Nephron (organoid): ENCODE measurements at regions not wholly inside any gene's neighbourhood (a gene's known extent, or its start where the extent isn't known, plus 50 kb on each side); places are given as distances from the start of the nearest gene placed in this dataset.

Experiments
- H3K27ac Mint-ChIP-seq, 3 experiments: 2 replicates each; pipeline ENCODE4 v1.8.0; 2020; ENCODE audit warnings: mixed read lengths in 3 of 3, mild to moderate bottlenecking in 2 of 3, moderate library complexity in 1 of 3
- H3K27me3 Mint-ChIP-seq: 2 replicates; pipeline ENCODE4 v1.8.0; 2021; ENCODE audit warnings: low read depth, mild to moderate bottlenecking, moderate library complexity, mixed read lengths
- H3K36me3 Mint-ChIP-seq: 2 replicates; pipeline ENCODE4 v1.8.0; 2020; ENCODE audit warnings: low read depth, mixed read lengths
- H3K4me1 Mint-ChIP-seq: 2 replicates; pipeline ENCODE4 v1.8.0; 2020; ENCODE audit warnings: mixed read lengths
- H3K4me3 Mint-ChIP-seq, 3 experiments: 2 replicates each; pipeline ENCODE4 v1.8.0; 2020; ENCODE audit warnings: mild to moderate bottlenecking in 3 of 3, mixed read lengths in 3 of 3, moderate library complexity in 2 of 3
- H3K9me3 Mint-ChIP-seq: 2 replicates; pipeline ENCODE4 v1.8.0; 2020; ENCODE audit warnings: mixed read lengths
- TF ChIP-seq, protein P1 (sequence below), 3 experiments: fragments of 200-600 bp; sonication (generic); IDR thresholded peaks; one replicate each; pipeline ENCODE4 v1.5.0; 2021; ENCODE audit warnings: antibody characterized with exemption in 3 of 3; ENCODE audit not compliant: unreplicated experiment in 3 of 3

DNA sequence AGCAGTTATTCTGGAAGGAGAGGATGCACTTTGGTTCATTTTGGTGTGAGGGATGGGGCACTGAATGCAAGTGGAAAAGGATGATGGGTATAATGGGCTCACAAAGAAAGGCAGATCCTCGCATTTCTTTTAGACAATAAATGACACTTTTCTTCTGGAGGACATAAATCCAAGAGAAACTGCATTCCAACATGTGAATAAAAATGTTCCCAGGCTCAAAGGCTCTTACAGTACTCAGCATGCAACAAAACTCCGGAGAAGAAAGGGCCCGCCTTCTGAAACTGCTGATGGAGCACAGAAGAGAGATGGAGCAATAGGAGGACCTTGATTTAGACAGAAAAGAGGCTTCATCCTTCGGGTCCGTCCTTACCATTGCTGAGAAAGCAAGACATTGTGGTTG lies 538.2 kb upstream of the DPP6 start:
- H3K9me3 Mint-ChIP-seq: peaks cover 53% of the 10 kb centered on the region
- H3K4me1 Mint-ChIP-seq: no peaks in the 10 kb centered on the region
- TF ChIP-seq, protein P1, sequence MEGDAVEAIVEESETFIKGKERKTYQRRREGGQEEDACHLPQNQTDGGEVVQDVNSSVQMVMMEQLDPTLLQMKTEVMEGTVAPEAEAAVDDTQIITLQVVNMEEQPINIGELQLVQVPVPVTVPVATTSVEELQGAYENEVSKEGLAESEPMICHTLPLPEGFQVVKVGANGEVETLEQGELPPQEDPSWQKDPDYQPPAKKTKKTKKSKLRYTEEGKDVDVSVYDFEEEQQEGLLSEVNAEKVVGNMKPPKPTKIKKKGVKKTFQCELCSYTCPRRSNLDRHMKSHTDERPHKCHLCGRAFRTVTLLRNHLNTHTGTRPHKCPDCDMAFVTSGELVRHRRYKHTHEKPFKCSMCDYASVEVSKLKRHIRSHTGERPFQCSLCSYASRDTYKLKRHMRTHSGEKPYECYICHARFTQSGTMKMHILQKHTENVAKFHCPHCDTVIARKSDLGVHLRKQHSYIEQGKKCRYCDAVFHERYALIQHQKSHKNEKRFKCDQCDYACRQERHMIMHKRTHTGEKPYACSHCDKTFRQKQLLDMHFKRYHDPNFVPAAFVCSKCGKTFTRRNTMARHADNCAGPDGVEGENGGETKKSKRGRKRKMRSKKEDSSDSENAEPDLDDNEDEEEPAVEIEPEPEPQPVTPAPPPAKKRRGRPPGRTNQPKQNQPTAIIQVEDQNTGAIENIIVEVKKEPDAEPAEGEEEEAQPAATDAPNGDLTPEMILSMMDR (IDR thresholded peaks at IDR 0.05; ENCODE audit: unreplicated experiment in 3 of 3): no peak
- H3K4me3 Mint-ChIP-seq: no peak overlapping the region
- H3K36me3 Mint-ChIP-seq: no peaks in the 10 kb centered on the region
- no peak overlapping the region for H3K27ac Mint-ChIP-seq
- H3K27me3 Mint-ChIP-seq: no peaks in the 10 kb centered on the region

DNA sequence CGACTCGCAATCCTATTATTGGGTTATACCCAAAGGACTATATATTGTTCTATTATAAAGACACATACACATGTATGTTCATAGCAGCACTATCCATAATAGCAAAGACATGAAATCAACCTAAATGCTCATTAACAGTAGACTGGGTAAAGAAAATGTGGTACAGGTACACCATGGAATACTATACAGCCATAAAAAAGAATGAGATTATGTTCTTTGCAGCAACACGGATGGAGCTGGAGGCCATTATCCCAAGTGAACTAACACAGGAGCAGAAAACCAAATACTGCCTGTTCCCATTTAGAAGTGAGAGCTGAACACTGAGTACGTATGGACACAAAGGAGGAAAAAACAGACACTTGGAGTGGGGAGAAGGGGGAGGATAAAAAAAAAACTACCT lies 536.8 kb upstream of the DPP6 start:
- Mint-ChIP-seq H3K27me3 (no peaks in the 10 kb centered on the region), H3K27ac (no peak overlapping the region), H3K9me3 (peaks cover 55% of the 10 kb centered on the region), H3K4me3 (no peak overlapping the region), H3K4me1 (no peaks in the 10 kb centered on the region), H3K36me3 (no peaks in the 10 kb centered on the region)
- TF ChIP-seq, protein P1 (IDR thresholded peaks at IDR 0.05; ENCODE audit: unreplicated experiment in 3 of 3): no peak

DNA sequence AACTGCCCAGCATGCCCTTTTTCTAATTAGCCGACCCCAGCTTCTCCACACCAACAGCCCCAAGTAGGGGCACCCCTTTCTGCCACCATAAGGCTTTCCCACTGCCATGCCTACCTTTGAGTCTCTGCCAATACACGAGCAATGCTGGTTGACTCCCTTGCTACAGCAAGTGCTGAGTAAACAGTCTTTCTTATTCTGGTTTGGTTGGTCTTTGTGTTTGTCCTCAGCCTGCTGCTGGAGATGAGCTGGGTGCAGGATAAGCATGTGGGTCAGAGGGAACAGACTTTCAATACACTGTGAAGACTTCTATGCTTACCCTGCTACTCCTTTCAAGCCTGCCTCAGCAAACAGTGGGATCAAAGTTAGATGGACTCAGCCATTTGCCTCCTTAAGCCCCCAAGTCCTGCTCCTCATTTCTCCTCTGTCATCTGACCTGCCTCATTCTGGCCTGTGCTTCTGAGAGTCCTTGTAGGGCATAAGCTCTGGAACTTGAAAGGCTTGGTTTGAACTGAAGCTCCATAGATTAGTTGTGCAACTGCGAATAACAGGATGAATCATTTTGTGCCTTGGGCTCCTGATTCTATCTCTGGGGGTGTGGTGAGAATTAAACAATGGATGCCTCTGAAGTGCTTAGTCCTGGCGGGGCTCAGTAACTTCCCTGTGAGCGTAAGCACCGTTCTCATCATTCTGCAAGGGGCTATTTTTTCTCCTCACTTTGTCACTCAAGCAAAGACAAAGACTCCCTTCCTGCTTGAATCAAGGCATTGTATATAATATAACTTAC lies 533.8 kb upstream of the DPP6 start:
- no peak overlapping the region for H3K27ac Mint-ChIP-seq
- H3K36me3 Mint-ChIP-seq: no peaks in the 10 kb centered on the region
- H3K27me3 Mint-ChIP-seq: no peaks in the 10 kb centered on the region
- H3K4me3 Mint-ChIP-seq: no peak overlapping the region
- H3K4me1 Mint-ChIP-seq: no peaks in the 10 kb centered on the region
- peaks cover 58% of the 10 kb centered on the region for H3K9me3 Mint-ChIP-seq
- TF ChIP-seq, protein P1 (IDR thresholded peaks at IDR 0.05; ENCODE audit: unreplicated experiment in 3 of 3): no peak

DNA sequence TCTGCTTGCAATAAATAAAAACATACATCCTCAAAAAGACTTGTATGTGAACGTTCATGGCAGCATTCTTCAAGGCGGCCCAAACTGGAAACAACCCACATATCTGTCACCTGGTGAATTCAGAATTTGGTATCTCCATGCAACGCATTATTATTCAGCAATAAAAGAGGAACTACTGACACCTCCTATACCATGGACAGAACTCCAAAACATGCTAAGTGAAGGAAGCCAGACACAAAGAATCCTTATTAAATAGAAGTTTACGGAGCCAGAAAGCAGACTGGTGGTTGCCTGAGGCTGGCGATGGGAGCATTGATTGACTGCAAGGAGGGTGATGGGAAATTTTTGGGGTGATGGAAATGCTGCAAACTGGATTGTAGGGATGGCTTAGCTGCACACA lies 530.8 kb upstream of the DPP6 start:
- no peak overlapping the region for H3K4me3 Mint-ChIP-seq
- TF ChIP-seq, protein P1 (IDR thresholded peaks at IDR 0.05; ENCODE audit: unreplicated experiment in 3 of 3): no peak
- no peaks in the 10 kb centered on the region for H3K27me3 Mint-ChIP-seq
- H3K9me3 Mint-ChIP-seq: peaks cover 54% of the 10 kb centered on the region
- H3K4me1 Mint-ChIP-seq: no peaks in the 10 kb centered on the region
- no peaks in the 10 kb centered on the region for H3K36me3 Mint-ChIP-seq
- no peak overlapping the region for H3K27ac Mint-ChIP-seq

DNA sequence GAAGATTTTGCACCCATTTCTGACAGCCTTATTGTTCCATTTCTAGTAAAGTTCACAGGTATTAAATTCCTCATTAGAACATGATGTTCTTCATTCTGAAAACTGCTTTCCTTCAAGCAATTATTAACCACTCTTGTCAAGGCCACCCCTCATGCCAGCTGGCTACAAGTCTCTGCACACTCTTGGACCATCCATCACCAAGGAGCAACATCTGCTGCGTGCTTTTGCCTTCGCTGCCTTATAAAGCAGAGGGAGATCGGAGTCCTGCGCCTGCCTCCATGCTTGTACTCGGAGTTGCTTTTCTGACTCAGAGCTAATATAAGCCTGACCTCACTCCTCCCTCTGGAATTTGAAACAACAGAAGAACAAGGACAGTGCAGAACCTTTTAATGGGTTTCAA lies 529.9 kb upstream of the DPP6 start:
- TF ChIP-seq, protein P1 (IDR thresholded peaks at IDR 0.05; ENCODE audit: unreplicated experiment in 3 of 3): no peak
- no peak overlapping the region for H3K4me3 Mint-ChIP-seq
- H3K36me3 Mint-ChIP-seq: no peaks in the 10 kb centered on the region
- H3K9me3 Mint-ChIP-seq: peaks cover 60% of the 10 kb centered on the region
- H3K27me3 Mint-ChIP-seq: no peaks in the 10 kb centered on the region
- no peaks in the 10 kb centered on the region for H3K4me1 Mint-ChIP-seq
- H3K27ac Mint-ChIP-seq: no peak overlapping the region
